Gastroesophageal sphincter (tissue), 3 donors: ENCODE measurements at regions not wholly inside any gene's neighbourhood (a gene's known extent, or its start where the extent isn't known, plus 50 kb on each side); places are given as distances from the start of the nearest gene placed in this dataset.

Experiments used
- POLR2AphosphoS5 ChIP-seq: sonication (generic); formaldehyde crosslinking; IDR thresholded peaks from one replicate; pipeline ENCODE4 v1.6.1; 2017; ENCODE audit warnings: antibody characterized with exemption
- TF ChIP-seq, protein P1 (sequence below), 4 experiments: fragments of 200-600 bp in 2 of 4; fragments of 450-650 bp in 2 of 4; sonication (generic) in 1 of 4; IDR thresholded peaks; one replicate each; pipeline ENCODE4 v1.5.1; 2017 to 2019; ENCODE audit warnings: antibody characterized with exemption in 4 of 4, mild to moderate bottlenecking in 2 of 4, moderate library complexity in 2 of 4

DNA sequence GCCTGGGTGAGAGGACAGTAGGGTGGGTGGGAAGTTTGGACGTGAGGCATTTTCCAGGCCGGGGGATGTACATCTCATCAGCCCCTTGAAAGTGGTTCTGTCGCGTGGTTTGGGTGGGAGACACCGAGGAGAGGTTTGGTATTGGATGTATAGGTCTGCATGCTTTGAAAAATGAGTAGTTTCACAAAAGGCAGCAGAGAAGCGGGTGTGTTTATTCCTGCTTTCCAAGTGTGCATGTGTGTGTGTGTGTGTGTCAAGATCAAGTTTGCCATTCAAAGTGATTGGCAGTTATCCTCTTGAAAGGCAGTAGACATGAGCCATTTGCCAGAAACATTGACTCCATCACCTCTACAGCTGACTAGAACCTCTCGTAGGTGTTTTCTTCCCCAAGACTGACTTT lies 423.1 kb upstream of the POU3F3 start:
- no peak for TF ChIP-seq POLR2AphosphoS5
- TF ChIP-seq, protein P1, sequence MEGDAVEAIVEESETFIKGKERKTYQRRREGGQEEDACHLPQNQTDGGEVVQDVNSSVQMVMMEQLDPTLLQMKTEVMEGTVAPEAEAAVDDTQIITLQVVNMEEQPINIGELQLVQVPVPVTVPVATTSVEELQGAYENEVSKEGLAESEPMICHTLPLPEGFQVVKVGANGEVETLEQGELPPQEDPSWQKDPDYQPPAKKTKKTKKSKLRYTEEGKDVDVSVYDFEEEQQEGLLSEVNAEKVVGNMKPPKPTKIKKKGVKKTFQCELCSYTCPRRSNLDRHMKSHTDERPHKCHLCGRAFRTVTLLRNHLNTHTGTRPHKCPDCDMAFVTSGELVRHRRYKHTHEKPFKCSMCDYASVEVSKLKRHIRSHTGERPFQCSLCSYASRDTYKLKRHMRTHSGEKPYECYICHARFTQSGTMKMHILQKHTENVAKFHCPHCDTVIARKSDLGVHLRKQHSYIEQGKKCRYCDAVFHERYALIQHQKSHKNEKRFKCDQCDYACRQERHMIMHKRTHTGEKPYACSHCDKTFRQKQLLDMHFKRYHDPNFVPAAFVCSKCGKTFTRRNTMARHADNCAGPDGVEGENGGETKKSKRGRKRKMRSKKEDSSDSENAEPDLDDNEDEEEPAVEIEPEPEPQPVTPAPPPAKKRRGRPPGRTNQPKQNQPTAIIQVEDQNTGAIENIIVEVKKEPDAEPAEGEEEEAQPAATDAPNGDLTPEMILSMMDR (IDR thresholded peaks at IDR 0.05), result no peak
